ENCODE measurements at regions not wholly inside any gene's neighbourhood (a gene's known extent, or its start where the extent isn't known, plus 50 kb on each side); places are given as distances from the start of the nearest gene placed in this dataset.

DNA sequence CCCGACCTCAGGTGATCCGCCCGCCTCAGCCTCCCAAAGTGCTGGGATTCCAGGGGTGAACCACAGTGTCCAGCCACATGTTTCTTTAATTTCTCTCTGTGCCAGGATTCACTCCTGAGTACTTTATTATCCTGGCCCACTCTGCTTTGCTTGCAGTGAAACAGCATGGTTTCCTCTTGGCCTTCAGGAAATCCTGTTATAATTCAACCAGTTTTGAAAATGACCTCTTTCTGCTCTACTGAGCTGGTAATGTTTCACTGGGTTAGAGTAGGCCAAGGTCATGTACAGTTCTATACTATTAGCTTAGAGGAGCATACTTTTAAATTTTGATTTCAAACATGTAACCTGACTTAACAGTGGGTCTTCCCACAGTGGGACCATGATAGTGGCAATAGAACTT is 90.6 kb upstream of the PELI1 start:
- H2AFZ ChIP-seq (ENCODE audit: low read depth, low read length) = no peak overlapping the region
- H3K23ac ChIP-seq (ENCODE audit: low read length in 2 of 2) = no peak overlapping the region
- no peak overlapping the region for H2BK5ac ChIP-seq (ENCODE audit: low read depth, low read length, poor library complexity, severe bottlenecking)
- no peaks in the 10 kb centered on the region for H3K79me1 ChIP-seq (replicated peaks; ENCODE audit: low read length, poor library complexity, severe bottlenecking)
- DNase-seq = no peak
- no peak overlapping the region for H3K4me2 ChIP-seq (ENCODE audit: low read length, poor library complexity, severe bottlenecking)
- WGBS = 98% methylated on average over 3 of the region's 3 CpGs
- H3K36me3 ChIP-seq (ENCODE audit: control insufficient read depth in 1 of 2, insufficient read depth in 2 of 2, low read depth in 1 of 2, low read length in 2 of 2) = no peaks in the 10 kb centered on the region
- H3K18ac ChIP-seq (ENCODE audit: low read depth in 1 of 2, low read length in 2 of 2) = no peak overlapping the region
- H3K4me3 ChIP-seq (ENCODE audit: insufficient read depth in 1 of 2, low read depth in 1 of 2, low read length in 2 of 2) = no peak overlapping the region
- H3K4ac ChIP-seq (ENCODE audit: low read depth in 1 of 2, low read length in 2 of 2) = no peak overlapping the region
- H3K9me3 ChIP-seq (ENCODE audit: control insufficient read depth, low read length) = no peaks in the 10 kb centered on the region
- no peak overlapping the region for H4K91ac ChIP-seq (ENCODE audit: low read length)
- H3K9ac ChIP-seq (ENCODE audit: low read length) = no peak overlapping the region
- H2AK5ac ChIP-seq (ENCODE audit: low read length, severe bottlenecking) = no peak overlapping the region
- no peak overlapping the region for H3K14ac ChIP-seq (ENCODE audit: low read length in 2 of 2)
- H2BK12ac ChIP-seq (ENCODE audit: low read length in 2 of 2) = no peak overlapping the region
- no peak overlapping the region for H4K8ac ChIP-seq (ENCODE audit: low read length)
- H2BK15ac ChIP-seq (ENCODE audit: low read depth, poor library complexity, severe bottlenecking) = no peak overlapping the region
- peaks cover 3% of the 10 kb centered on the region for H3K4me1 ChIP-seq (ENCODE audit: control insufficient read depth, insufficient read depth, low read depth, low read length)
- no peak overlapping the region for H2BK120ac ChIP-seq (ENCODE audit: low read depth, low read length)
- H3K27ac ChIP-seq (ENCODE audit: low read length, poor library complexity, severe bottlenecking) = peak overlapping the region; percentile 74
- H3K27me3 ChIP-seq (ENCODE audit: control insufficient read depth in 1 of 2, insufficient read depth in 1 of 2, low read length in 2 of 2) = peaks cover 0 to 20% of the 10 kb centered on the region in 2 experiments

DNA sequence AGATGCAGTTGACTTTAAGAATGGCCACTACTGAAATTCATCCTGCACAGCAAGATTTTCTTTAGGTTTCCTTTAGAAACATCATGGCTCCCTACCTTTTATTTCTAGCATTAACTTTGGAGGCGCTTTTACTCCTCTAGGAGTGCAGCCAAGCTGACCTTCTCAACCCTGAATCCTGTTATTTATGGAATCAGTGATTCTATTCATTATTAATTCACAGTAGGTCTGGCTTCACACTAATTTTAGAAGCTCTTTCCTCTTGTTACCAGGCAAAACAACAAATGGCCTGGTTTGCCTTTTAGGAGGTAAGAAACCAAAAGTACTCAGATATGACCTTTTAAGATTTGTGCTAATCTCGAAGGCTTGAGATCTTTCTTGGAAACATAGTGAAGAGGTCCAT is 93.0 kb upstream of the PELI1 start:
- no CpG with 5 or more reads among the region's 2 CpGs for WGBS
- Histone ChIP-seq H3K4me2 (ENCODE audit: low read length, poor library complexity, severe bottlenecking) (no peak overlapping the region), H3K14ac (ENCODE audit: low read length in 2 of 2) (no peak overlapping the region), H2AK5ac (ENCODE audit: low read length, severe bottlenecking) (no peak overlapping the region), H3K23ac (ENCODE audit: low read length in 2 of 2) (no peak overlapping the region), H3K27me3 (ENCODE audit: control insufficient read depth in 1 of 2, insufficient read depth in 1 of 2, low read length in 2 of 2) (peaks cover 0 to 11% of the 10 kb centered on the region in 2 experiments), H2AFZ (ENCODE audit: low read depth, low read length) (no peak overlapping the region), H3K18ac (ENCODE audit: low read depth in 1 of 2, low read length in 2 of 2) (no peak overlapping the region), H2BK12ac (ENCODE audit: low read length in 2 of 2) (no peak overlapping the region), H3K9me3 (ENCODE audit: control insufficient read depth, low read length) (no peaks in the 10 kb centered on the region), H2BK120ac (ENCODE audit: low read depth, low read length) (no peak overlapping the region), H3K9ac (ENCODE audit: low read length) (no peak overlapping the region), H4K91ac (ENCODE audit: low read length) (no peak overlapping the region), H3K27ac (ENCODE audit: low read length, poor library complexity, severe bottlenecking) (no peak overlapping the region), H3K4me3 (ENCODE audit: insufficient read depth in 1 of 2, low read depth in 1 of 2, low read length in 2 of 2) (no peak overlapping the region), H3K4me1 (ENCODE audit: control insufficient read depth, insufficient read depth, low read depth, low read length) (peaks cover 3% of the 10 kb centered on the region), H2BK5ac (ENCODE audit: low read depth, low read length, poor library complexity, severe bottlenecking) (no peak overlapping the region), H3K36me3 (ENCODE audit: control insufficient read depth in 1 of 2, insufficient read depth in 2 of 2, low read depth in 1 of 2, low read length in 2 of 2) (no peaks in the 10 kb centered on the region), H4K8ac (ENCODE audit: low read length) (no peak overlapping the region), H3K79me1 (replicated peaks; ENCODE audit: low read length, poor library complexity, severe bottlenecking) (no peaks in the 10 kb centered on the region), H3K4ac (ENCODE audit: low read depth in 1 of 2, low read length in 2 of 2) (no peak overlapping the region), H2BK15ac (ENCODE audit: low read depth, poor library complexity, severe bottlenecking) (no peak overlapping the region)
- DNase-seq = no peak

DNA sequence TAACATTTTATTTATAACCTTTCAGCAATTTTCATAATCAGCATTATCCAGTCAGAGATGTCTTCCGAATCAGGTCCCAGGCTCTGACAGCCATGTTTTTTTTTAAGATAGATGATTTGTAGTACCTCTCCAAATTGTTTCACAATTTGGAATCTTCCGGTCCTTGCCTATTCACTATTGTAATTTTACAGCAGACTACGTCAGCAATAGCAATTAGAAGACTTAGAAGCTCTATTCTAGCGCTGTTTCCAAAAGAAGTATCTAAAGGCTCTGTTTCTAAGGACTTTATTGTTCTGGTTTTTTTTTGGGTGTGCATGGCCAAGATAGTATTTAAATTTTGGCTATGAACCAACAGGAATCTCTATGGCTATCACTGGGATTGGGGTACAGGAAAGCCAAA is 94.6 kb upstream of the PELI1 start:
- Histone ChIP-seq H2AFZ (ENCODE audit: low read depth, low read length) (no peak overlapping the region), H3K9ac (ENCODE audit: low read length) (no peak overlapping the region), H2AK5ac (ENCODE audit: low read length, severe bottlenecking) (no peak overlapping the region), H3K4me3 (ENCODE audit: insufficient read depth in 1 of 2, low read depth in 1 of 2, low read length in 2 of 2) (no peak overlapping the region), H3K14ac (ENCODE audit: low read length in 2 of 2) (no peak overlapping the region), H3K4ac (ENCODE audit: low read depth in 1 of 2, low read length in 2 of 2) (no peak overlapping the region), H3K79me1 (replicated peaks; ENCODE audit: low read length, poor library complexity, severe bottlenecking) (no peaks in the 10 kb centered on the region), H3K18ac (ENCODE audit: low read depth in 1 of 2, low read length in 2 of 2) (no peak overlapping the region), H2BK15ac (ENCODE audit: low read depth, poor library complexity, severe bottlenecking) (no peak overlapping the region), H3K4me2 (ENCODE audit: low read length, poor library complexity, severe bottlenecking) (no peak overlapping the region), H3K23ac (ENCODE audit: low read length in 2 of 2) (no peak overlapping the region), H2BK12ac (ENCODE audit: low read length in 2 of 2) (no peak overlapping the region), H4K91ac (ENCODE audit: low read length) (no peak overlapping the region), H3K4me1 (ENCODE audit: control insufficient read depth, insufficient read depth, low read depth, low read length) (peaks cover 3% of the 10 kb centered on the region), H3K36me3 (ENCODE audit: control insufficient read depth in 1 of 2, insufficient read depth in 2 of 2, low read depth in 1 of 2, low read length in 2 of 2) (no peaks in the 10 kb centered on the region), H3K9me3 (ENCODE audit: control insufficient read depth, low read length) (no peaks in the 10 kb centered on the region), H3K27ac (ENCODE audit: low read length, poor library complexity, severe bottlenecking) (no peak overlapping the region), H3K27me3 (ENCODE audit: control insufficient read depth in 1 of 2, insufficient read depth in 1 of 2, low read length in 2 of 2) (peaks cover 0 to 4% of the 10 kb centered on the region in 2 experiments), H2BK5ac (ENCODE audit: low read depth, low read length, poor library complexity, severe bottlenecking) (no peak overlapping the region), H2BK120ac (ENCODE audit: low read depth, low read length) (no peak overlapping the region), H4K8ac (ENCODE audit: low read length) (no peak overlapping the region)
- DNase-seq = no peak
- WGBS = 100% methylated on average over 3 of the region's 4 CpGs

DNA sequence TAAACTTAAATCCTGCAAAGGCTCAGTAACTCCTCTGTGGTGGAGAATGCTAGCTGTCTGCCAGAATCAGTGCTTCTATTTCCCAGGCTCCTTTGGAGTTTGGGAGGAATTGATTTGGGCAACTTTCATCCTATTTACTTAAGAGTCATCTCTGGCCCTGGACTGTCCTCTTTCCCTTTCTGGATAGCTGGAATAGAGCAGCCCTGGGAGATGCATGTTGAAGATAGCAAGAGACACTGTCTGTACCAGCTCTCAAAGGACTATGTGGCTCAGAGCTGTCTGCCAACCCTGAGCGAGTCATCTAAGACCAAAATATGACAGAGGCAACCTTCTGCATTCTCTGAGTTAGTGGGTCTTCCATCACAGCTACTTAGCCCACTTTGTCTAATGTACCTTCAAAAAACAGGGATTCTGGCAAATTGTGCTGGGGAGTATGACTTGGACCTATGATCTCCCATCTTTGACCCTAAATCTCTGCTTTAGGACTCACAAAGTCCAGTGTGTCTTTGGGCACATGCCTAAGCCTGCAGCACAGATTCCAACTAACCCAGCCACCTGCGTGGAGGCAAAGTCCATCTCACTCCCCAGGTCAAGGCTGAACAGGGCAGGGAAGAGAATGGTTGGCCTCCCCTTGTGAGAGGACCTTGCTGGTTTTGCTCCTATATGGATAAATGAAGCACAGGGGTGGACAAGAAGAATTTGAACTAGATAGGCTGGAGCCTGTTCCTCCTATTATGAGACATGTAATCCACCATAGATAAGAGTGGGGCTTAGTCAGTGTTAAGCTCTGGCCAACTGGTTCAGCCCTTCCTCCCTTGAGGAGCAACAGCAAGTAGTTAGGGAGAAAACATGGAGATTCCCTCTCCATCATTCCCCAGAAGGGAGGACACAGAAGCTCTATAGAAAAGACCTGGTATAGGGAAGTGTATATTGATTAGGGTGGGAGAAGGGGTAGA is 99.1 kb upstream of the PELI1 start:
- no peak for DNase-seq
- H3K4me1 ChIP-seq (ENCODE audit: control insufficient read depth, insufficient read depth, low read depth, low read length) = no peaks in the 10 kb centered on the region
- no peak overlapping the region for H3K9ac ChIP-seq (ENCODE audit: low read length)
- H3K23ac ChIP-seq (ENCODE audit: low read length in 2 of 2) = peak overlapping the region in 1 of 2 experiments; percentile 15
- no peak overlapping the region for H2BK120ac ChIP-seq (ENCODE audit: low read depth, low read length)
- no peak overlapping the region for H3K4me3 ChIP-seq (ENCODE audit: insufficient read depth in 1 of 2, low read depth in 1 of 2, low read length in 2 of 2)
- H2BK15ac ChIP-seq (ENCODE audit: low read depth, poor library complexity, severe bottlenecking) = no peak overlapping the region
- no peaks in the 10 kb centered on the region for H3K79me1 ChIP-seq (replicated peaks; ENCODE audit: low read length, poor library complexity, severe bottlenecking)
- H2BK5ac ChIP-seq (ENCODE audit: low read depth, low read length, poor library complexity, severe bottlenecking) = no peak overlapping the region
- H3K14ac ChIP-seq (ENCODE audit: low read length in 2 of 2) = no peak overlapping the region
- H3K27me3 ChIP-seq (ENCODE audit: control insufficient read depth in 1 of 2, insufficient read depth in 1 of 2, low read length in 2 of 2) = peaks cover 0 to 11% of the 10 kb centered on the region in 2 experiments
- H3K36me3 ChIP-seq (ENCODE audit: control insufficient read depth in 1 of 2, insufficient read depth in 2 of 2, low read depth in 1 of 2, low read length in 2 of 2) = no peaks in the 10 kb centered on the region
- no peak overlapping the region for H4K8ac ChIP-seq (ENCODE audit: low read length)
- H3K4ac ChIP-seq (ENCODE audit: low read depth in 1 of 2, low read length in 2 of 2) = no peak overlapping the region
- H2AK5ac ChIP-seq (ENCODE audit: low read length, severe bottlenecking) = no peak overlapping the region
- H3K4me2 ChIP-seq (ENCODE audit: low read length, poor library complexity, severe bottlenecking) = no peak overlapping the region
- no peak overlapping the region for H3K27ac ChIP-seq (ENCODE audit: low read length, poor library complexity, severe bottlenecking)
- no peak overlapping the region for H4K91ac ChIP-seq (ENCODE audit: low read length)
- H2AFZ ChIP-seq (ENCODE audit: low read depth, low read length) = no peak overlapping the region
- no peak overlapping the region for H2BK12ac ChIP-seq (ENCODE audit: low read length in 2 of 2)
- H3K18ac ChIP-seq (ENCODE audit: low read depth in 1 of 2, low read length in 2 of 2) = no peak overlapping the region
- whole genome bisulfite sequencing = 97% methylated on average over 2 of the region's 2 CpGs
- H3K9me3 ChIP-seq (ENCODE audit: control insufficient read depth, low read length) = no peaks in the 10 kb centered on the region
